Smooth muscle cell (in vitro differentiated cells): ENCODE measurements at regions not wholly inside any gene's neighbourhood (a gene's known extent, or its start where the extent isn't known, plus 50 kb on each side); places are given as distances from the start of the nearest gene placed in this dataset.
"Not testable (repeated sequence)": the region's sequence is repeated elsewhere in the genome, so short reads cannot be mapped to it uniquely, and the experiment has no call there.

ENCODE experiments used
- DNase-seq: peaks from one replicate; lab custom pipeline; 2025; ENCODE audit not compliant: unreplicated experiment; lab: John Stamatoyannopoulos, UW
- H2AFZ ChIP-seq: fragments of 200-600 bp; sonication (generic); 2 replicates; pipeline ENCODE4 v1.6.0; 2016; ENCODE audit warnings: antibody characterized with exemption, low read depth, mild to moderate bottlenecking
- H3F3A ChIP-seq: fragments of 200-600 bp; sonication (generic); 2 replicates; pipeline ENCODE4 v1.6.0; 2017; ENCODE audit warnings: antibody characterized with exemption, low read depth
- H3K27ac ChIP-seq: fragments of 200-600 bp; sonication (generic); 2 replicates; pipeline ENCODE4 v1.5.1; 2016; ENCODE audit warnings: low read depth, mild to moderate bottlenecking
- H3K27me3 ChIP-seq: fragments of 200-600 bp; sonication (generic); 2 replicates; pipeline ENCODE4 v1.6.1; 2016; ENCODE audit warnings: low read depth, mild to moderate bottlenecking
- H3K36me3 ChIP-seq: fragments of 200-600 bp; sonication (generic); 2 replicates; pipeline ENCODE4 v1.5.1; 2016; ENCODE audit warnings: low read depth
- H3K4me1 ChIP-seq: fragments of 200-600 bp; sonication (generic); 2 replicates; pipeline ENCODE4 v1.5.1; 2016; ENCODE audit warnings: low read depth
- H3K4me2 ChIP-seq: fragments of 200-600 bp; sonication (generic); 2 replicates; pipeline ENCODE4 v1.6.0; 2016; ENCODE audit warnings: mild to moderate bottlenecking
- H3K4me3 ChIP-seq: fragments of 200-600 bp; sonication (generic); 2 replicates; pipeline ENCODE4 v1.5.1; 2016; ENCODE audit warnings: mild to moderate bottlenecking
- H3K79me2 ChIP-seq: fragments of 200-600 bp; sonication (generic); 2 replicates; pipeline ENCODE4 v1.6.0; 2016; ENCODE audit warnings: low read depth, mild to moderate bottlenecking
- H3K9ac ChIP-seq: fragments of 200-600 bp; sonication (generic); 2 replicates; pipeline ENCODE4 v1.6.0; 2016; ENCODE audit warnings: low read depth
- H3K9me3 ChIP-seq: fragments of 200-600 bp; sonication (generic); replicated peaks from 2 replicates; pipeline ENCODE4 v1.5.1; 2016; ENCODE audit warnings: low read depth
- H4K20me1 ChIP-seq: fragments of 200-600 bp; sonication (generic); 2 replicates; pipeline ENCODE4 v1.6.0; 2016; ENCODE audit warnings: low read depth
- WGBS: methylation state at CpG from one replicate; pipeline ENCODE4 v1.1.7; 2016; ENCODE audit warnings: low lambda C conversion rate; 5-methylcytosine and 5-hydroxymethylcytosine counted together
- TF ChIP-seq, protein P1 (sequence below): fragments of 200-600 bp; sonication (generic); IDR thresholded peaks from 2 replicates; pipeline ENCODE4 v1.5.1; 2017; ENCODE audit warnings: borderline replicate concordance, mild to moderate bottlenecking, antibody characterized with exemption; ENCODE audit not compliant: insufficient read depth, poor library complexity, severe bottlenecking

DNA sequence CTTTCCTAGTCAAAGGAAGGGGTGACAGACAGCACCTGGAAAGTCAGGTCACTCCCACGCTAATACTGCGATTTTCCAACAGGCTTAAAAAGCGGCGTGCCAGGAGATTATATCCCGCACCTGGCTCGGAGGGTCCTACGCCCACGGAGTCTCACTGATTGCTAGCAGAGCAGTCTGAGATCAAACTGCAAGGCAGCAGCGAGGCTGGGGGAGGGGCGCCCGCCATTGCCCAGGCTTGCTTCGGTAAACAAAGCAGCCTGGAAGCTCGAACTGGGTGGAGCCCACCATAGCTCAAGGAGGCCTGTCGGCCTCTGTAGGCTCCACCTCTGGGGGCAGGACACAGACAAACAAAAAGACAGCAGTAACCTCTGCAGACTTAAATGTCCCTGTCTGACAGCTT is 392.6 kb upstream of the LMO3 start:
- not testable (repeated sequence) for H3K4me1 ChIP-seq, H3K36me3 ChIP-seq, H3K27me3 ChIP-seq, DNase-seq, H3K27ac ChIP-seq, H2AFZ ChIP-seq, H3K4me3 ChIP-seq, H3F3A ChIP-seq, H4K20me1 ChIP-seq, H3K9me3 ChIP-seq, H3K9ac ChIP-seq, H3K4me2 ChIP-seq, H3K79me2 ChIP-seq
- WGBS = 78% methylated on average over 14 of the region's 14 CpGs

GRCh38 chr12:16984484-16984883 is 378.5 kb upstream of the LMO3 start:
- no peak overlapping the region for H3K27ac ChIP-seq
- H3K4me1 ChIP-seq = no peaks in the 10 kb centered on the region
- no peaks in the 10 kb centered on the region for H3K27me3 ChIP-seq
- DNase-seq = no peak
- WGBS = 94% methylated on average over 3 of the region's 3 CpGs
- H3K4me3 ChIP-seq = no peak overlapping the region
- no peaks in the 10 kb centered on the region for H3F3A ChIP-seq
- no peak overlapping the region for H3K9ac ChIP-seq
- no peak overlapping the region for H3K4me2 ChIP-seq
- H3K36me3 ChIP-seq = no peaks in the 10 kb centered on the region
- H4K20me1 ChIP-seq = no peaks in the 10 kb centered on the region
- H3K9me3 ChIP-seq = no peaks in the 10 kb centered on the region
- H3K79me2 ChIP-seq = no peaks in the 10 kb centered on the region
- H2AFZ ChIP-seq = no peak overlapping the region
- TF ChIP-seq, protein P1, sequence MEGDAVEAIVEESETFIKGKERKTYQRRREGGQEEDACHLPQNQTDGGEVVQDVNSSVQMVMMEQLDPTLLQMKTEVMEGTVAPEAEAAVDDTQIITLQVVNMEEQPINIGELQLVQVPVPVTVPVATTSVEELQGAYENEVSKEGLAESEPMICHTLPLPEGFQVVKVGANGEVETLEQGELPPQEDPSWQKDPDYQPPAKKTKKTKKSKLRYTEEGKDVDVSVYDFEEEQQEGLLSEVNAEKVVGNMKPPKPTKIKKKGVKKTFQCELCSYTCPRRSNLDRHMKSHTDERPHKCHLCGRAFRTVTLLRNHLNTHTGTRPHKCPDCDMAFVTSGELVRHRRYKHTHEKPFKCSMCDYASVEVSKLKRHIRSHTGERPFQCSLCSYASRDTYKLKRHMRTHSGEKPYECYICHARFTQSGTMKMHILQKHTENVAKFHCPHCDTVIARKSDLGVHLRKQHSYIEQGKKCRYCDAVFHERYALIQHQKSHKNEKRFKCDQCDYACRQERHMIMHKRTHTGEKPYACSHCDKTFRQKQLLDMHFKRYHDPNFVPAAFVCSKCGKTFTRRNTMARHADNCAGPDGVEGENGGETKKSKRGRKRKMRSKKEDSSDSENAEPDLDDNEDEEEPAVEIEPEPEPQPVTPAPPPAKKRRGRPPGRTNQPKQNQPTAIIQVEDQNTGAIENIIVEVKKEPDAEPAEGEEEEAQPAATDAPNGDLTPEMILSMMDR = no peak

- H3K27me3 ChIP-seq = no peaks in the 10 kb centered on the region
- H3K27ac ChIP-seq = no peak overlapping the region
- H3K4me3 ChIP-seq = no peak overlapping the region
- no peaks in the 10 kb centered on the region for H3F3A ChIP-seq
- no peak overlapping the region for H3K9ac ChIP-seq
- no peaks in the 10 kb centered on the region for H4K20me1 ChIP-seq
- no peak overlapping the region for H3K4me2 ChIP-seq
- 87% methylated on average over 5 of the region's 5 CpGs for whole genome bisulfite sequencing
- H3K4me1 ChIP-seq = no peaks in the 10 kb centered on the region
- no peak overlapping the region for H2AFZ ChIP-seq
- H3K9me3 ChIP-seq = no peaks in the 10 kb centered on the region
- no peaks in the 10 kb centered on the region for H3K79me2 ChIP-seq
- no peaks in the 10 kb centered on the region for H3K36me3 ChIP-seq
- TF ChIP-seq, protein P1 = no peak
- DNase-seq = no peak
These were observed 367.2 kb upstream of the LMO3 start for GRCh38 chr12:16972923-16973770.

DNA sequence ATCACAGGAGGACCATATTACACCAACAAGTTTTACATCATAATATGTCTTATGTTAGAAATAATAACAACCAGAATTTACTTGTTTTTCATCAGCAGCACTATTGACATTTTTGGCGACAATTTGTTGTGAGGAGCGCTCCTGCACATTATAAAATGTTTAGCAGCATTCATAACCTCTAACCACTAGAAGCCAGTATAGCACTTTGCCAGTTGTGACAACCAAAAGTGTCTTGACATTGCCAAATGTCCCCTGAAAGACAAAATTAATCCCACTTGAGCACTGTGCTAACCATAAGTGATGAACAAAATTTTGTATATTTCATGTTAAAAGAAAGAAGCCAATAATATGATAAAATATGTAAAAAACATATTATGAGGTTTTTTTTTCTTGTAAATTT is 356.9 kb upstream of the LMO3 start:
- TF ChIP-seq, protein P1 = no peak
- H3K9ac ChIP-seq = no peak overlapping the region
- no peaks in the 10 kb centered on the region for H3K79me2 ChIP-seq
- no peaks in the 10 kb centered on the region for H3K9me3 ChIP-seq
- no peak overlapping the region for H3K27ac ChIP-seq
- no peak for DNase-seq
- H4K20me1 ChIP-seq = no peaks in the 10 kb centered on the region
- no peak overlapping the region for H2AFZ ChIP-seq
- no peaks in the 10 kb centered on the region for H3K36me3 ChIP-seq
- H3K4me1 ChIP-seq = no peaks in the 10 kb centered on the region
- H3K27me3 ChIP-seq = no peaks in the 10 kb centered on the region
- no peak overlapping the region for H3K4me3 ChIP-seq
- no peaks in the 10 kb centered on the region for H3F3A ChIP-seq
- WGBS = 90% methylated on average over 2 of the region's 2 CpGs
- no peak overlapping the region for H3K4me2 ChIP-seq
